Smooth muscle cell (in vitro differentiated cells): ENCODE measurements at regions not wholly inside any gene's neighbourhood (a gene's known extent, or its start where the extent isn't known, plus 50 kb on each side); places are given as distances from the start of the nearest gene placed in this dataset.
"Not testable (repeated sequence)": the region's sequence is repeated elsewhere in the genome, so short reads cannot be mapped to it uniquely, and the experiment has no call there.

Experiments
- DNase-seq: peaks from one replicate; lab custom pipeline; 2025; ENCODE audit not compliant: unreplicated experiment; lab: John Stamatoyannopoulos, UW
- H2AFZ ChIP-seq: fragments of 200-600 bp; sonication (generic); 2 replicates; pipeline ENCODE4 v1.6.0; 2016; ENCODE audit warnings: antibody characterized with exemption, low read depth, mild to moderate bottlenecking
- H3F3A ChIP-seq: fragments of 200-600 bp; sonication (generic); 2 replicates; pipeline ENCODE4 v1.6.0; 2017; ENCODE audit warnings: antibody characterized with exemption, low read depth
- H3K27ac ChIP-seq: fragments of 200-600 bp; sonication (generic); 2 replicates; pipeline ENCODE4 v1.5.1; 2016; ENCODE audit warnings: low read depth, mild to moderate bottlenecking
- H3K27me3 ChIP-seq: fragments of 200-600 bp; sonication (generic); 2 replicates; pipeline ENCODE4 v1.6.1; 2016; ENCODE audit warnings: low read depth, mild to moderate bottlenecking
- H3K36me3 ChIP-seq: fragments of 200-600 bp; sonication (generic); 2 replicates; pipeline ENCODE4 v1.5.1; 2016; ENCODE audit warnings: low read depth
- H3K4me1 ChIP-seq: fragments of 200-600 bp; sonication (generic); 2 replicates; pipeline ENCODE4 v1.5.1; 2016; ENCODE audit warnings: low read depth
- H3K4me2 ChIP-seq: fragments of 200-600 bp; sonication (generic); 2 replicates; pipeline ENCODE4 v1.6.0; 2016; ENCODE audit warnings: mild to moderate bottlenecking
- H3K4me3 ChIP-seq: fragments of 200-600 bp; sonication (generic); 2 replicates; pipeline ENCODE4 v1.5.1; 2016; ENCODE audit warnings: mild to moderate bottlenecking
- H3K79me2 ChIP-seq: fragments of 200-600 bp; sonication (generic); 2 replicates; pipeline ENCODE4 v1.6.0; 2016; ENCODE audit warnings: low read depth, mild to moderate bottlenecking
- H3K9ac ChIP-seq: fragments of 200-600 bp; sonication (generic); 2 replicates; pipeline ENCODE4 v1.6.0; 2016; ENCODE audit warnings: low read depth
- H3K9me3 ChIP-seq: fragments of 200-600 bp; sonication (generic); replicated peaks from 2 replicates; pipeline ENCODE4 v1.5.1; 2016; ENCODE audit warnings: low read depth
- H4K20me1 ChIP-seq: fragments of 200-600 bp; sonication (generic); 2 replicates; pipeline ENCODE4 v1.6.0; 2016; ENCODE audit warnings: low read depth
- CTCF ChIP-seq: fragments of 200-600 bp; sonication (generic); IDR thresholded peaks from 2 replicates; pipeline ENCODE4 v1.5.1; 2017; ENCODE audit warnings: borderline replicate concordance, mild to moderate bottlenecking, antibody characterized with exemption; ENCODE audit not compliant: insufficient read depth, poor library complexity, severe bottlenecking
- WGBS: methylation state at CpG from one replicate; pipeline ENCODE4 v1.1.7; 2016; ENCODE audit warnings: low lambda C conversion rate; 5-methylcytosine and 5-hydroxymethylcytosine counted together

- Histone ChIP-seq H3K4me3 (peak overlapping the region; percentile 51), H3K4me2 (peak overlapping the region; percentile 80), H2AFZ (peak overlapping the region; percentile 42)
- H3F3A ChIP-seq, H3K4me1 ChIP-seq, H3K9me3 ChIP-seq, H3K36me3 ChIP-seq, H3K27me3 ChIP-seq, H3K9ac ChIP-seq, H4K20me1 ChIP-seq, H3K27ac ChIP-seq, H3K79me2 ChIP-seq, DNase-seq: not testable (repeated sequence)
- WGBS = 10% methylated on average over 8 of the region's 9 CpGs
Observed at GRCh38 chr7:25603427-25603740, 375.1 kb upstream of the NPVF start.

- Histone ChIP-seq H3K4me1 (no peaks in the 10 kb centered on the region), H3K27me3 (no peaks in the 10 kb centered on the region), H4K20me1 (no peaks in the 10 kb centered on the region), H3K27ac (no peak overlapping the region), H3F3A (no peaks in the 10 kb centered on the region), H3K4me3 (no peak overlapping the region), H3K4me2 (no peak overlapping the region), H3K9ac (no peak overlapping the region), H3K36me3 (no peaks in the 10 kb centered on the region), H3K79me2 (no peaks in the 10 kb centered on the region), H3K9me3 (peaks cover 10% of the 10 kb centered on the region), H2AFZ (no peak overlapping the region)
- WGBS = 95% methylated on average over 4 of the region's 4 CpGs
- DNase-seq = no peak
- TF ChIP-seq CTCF = no peak
Observed at GRCh38 chr7:25611196-25611595, 382.9 kb upstream of the NPVF start.

- no peaks in the 10 kb centered on the region for H3K27me3 ChIP-seq
- TF ChIP-seq CTCF = no peak
- no peaks in the 10 kb centered on the region for H3K79me2 ChIP-seq
- H3K9me3 ChIP-seq = peaks cover 10% of the 10 kb centered on the region
- H3F3A ChIP-seq = no peaks in the 10 kb centered on the region
- no peak overlapping the region for H3K9ac ChIP-seq
- WGBS = 98% methylated on average over 4 of the region's 4 CpGs
- no peak overlapping the region for H3K4me2 ChIP-seq
- no peaks in the 10 kb centered on the region for H4K20me1 ChIP-seq
- H3K36me3 ChIP-seq = no peaks in the 10 kb centered on the region
- no peak overlapping the region for H2AFZ ChIP-seq
- no peak overlapping the region for H3K27ac ChIP-seq
- DNase-seq = no peak
- H3K4me3 ChIP-seq = no peak overlapping the region
- no peaks in the 10 kb centered on the region for H3K4me1 ChIP-seq
Observed at GRCh38 chr7:25613912-25614311, 385.6 kb upstream of the NPVF start.

- Histone ChIP-seq H4K20me1 (no peaks in the 10 kb centered on the region), H3K4me1 (no peaks in the 10 kb centered on the region), H3K4me3 (no peak overlapping the region), H3K36me3 (no peaks in the 10 kb centered on the region), H3K9ac (no peak overlapping the region), H3K9me3 (peaks cover 10% of the 10 kb centered on the region), H3F3A (no peaks in the 10 kb centered on the region), H3K27ac (no peak overlapping the region), H3K79me2 (no peaks in the 10 kb centered on the region), H3K4me2 (no peak overlapping the region), H2AFZ (no peak overlapping the region), H3K27me3 (no peaks in the 10 kb centered on the region)
- no peak for TF ChIP-seq CTCF
- WGBS = 85% methylated on average over 3 of the region's 3 CpGs
- DNase-seq = no peak
Observed at GRCh38 chr7:25614415-25614814, 386.1 kb upstream of the NPVF start.
